GM12872 (cell line): ENCODE measurements at regions not wholly inside any gene's neighbourhood (a gene's known extent, or its start where the extent isn't known, plus 50 kb on each side); places are given as distances from the start of the nearest gene placed in this dataset.

Experiments
- TF ChIP-seq, protein P1 (sequence below): IDR thresholded peaks from 3 replicates; pipeline ENCODE4 v1.5.1; 2011; ENCODE audit warnings: low read depth, mild to moderate bottlenecking, low read length, moderate library complexity; ENCODE audit not compliant: insufficient read depth

DNA sequence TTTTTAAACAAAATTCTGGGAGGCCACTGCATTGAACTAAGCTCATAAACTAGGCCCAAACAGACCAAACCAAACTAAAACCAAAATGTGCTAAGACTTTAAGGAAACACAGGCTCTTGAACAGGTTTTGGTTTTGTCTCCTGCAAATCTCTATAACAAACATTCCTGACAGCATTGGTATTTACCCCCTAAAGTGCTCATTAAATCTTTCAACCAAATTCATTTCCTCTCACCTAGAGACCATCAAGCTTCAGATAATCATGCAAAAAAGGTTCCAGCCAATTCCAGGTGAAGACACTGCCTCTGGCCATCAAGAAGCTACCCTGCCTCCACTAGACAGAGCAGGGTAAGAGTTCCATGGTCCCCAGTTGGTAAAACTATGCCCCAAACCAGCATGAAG is 951.2 kb upstream of the MIR17HG start:
- TF ChIP-seq, protein P1, sequence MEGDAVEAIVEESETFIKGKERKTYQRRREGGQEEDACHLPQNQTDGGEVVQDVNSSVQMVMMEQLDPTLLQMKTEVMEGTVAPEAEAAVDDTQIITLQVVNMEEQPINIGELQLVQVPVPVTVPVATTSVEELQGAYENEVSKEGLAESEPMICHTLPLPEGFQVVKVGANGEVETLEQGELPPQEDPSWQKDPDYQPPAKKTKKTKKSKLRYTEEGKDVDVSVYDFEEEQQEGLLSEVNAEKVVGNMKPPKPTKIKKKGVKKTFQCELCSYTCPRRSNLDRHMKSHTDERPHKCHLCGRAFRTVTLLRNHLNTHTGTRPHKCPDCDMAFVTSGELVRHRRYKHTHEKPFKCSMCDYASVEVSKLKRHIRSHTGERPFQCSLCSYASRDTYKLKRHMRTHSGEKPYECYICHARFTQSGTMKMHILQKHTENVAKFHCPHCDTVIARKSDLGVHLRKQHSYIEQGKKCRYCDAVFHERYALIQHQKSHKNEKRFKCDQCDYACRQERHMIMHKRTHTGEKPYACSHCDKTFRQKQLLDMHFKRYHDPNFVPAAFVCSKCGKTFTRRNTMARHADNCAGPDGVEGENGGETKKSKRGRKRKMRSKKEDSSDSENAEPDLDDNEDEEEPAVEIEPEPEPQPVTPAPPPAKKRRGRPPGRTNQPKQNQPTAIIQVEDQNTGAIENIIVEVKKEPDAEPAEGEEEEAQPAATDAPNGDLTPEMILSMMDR, result no peak

DNA sequence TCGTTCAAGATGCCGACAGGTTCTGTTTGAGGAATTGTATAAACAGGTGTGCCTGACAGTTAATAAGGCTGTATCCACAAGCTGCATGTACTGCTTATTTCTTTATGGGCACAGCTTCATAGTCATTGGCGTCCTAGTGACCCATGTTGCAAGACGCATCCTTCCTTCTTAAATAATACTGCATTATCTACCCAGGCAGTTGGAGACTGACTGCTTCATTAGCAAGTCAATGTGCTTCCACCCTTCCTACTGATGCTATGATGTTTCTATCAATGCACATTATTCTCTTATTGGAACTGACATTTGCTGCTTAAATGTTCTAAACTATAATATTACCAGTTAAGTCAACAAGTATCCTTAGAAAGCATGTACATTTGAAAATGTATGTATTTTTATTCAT is 950.0 kb upstream of the MIR17HG start:
- TF ChIP-seq, protein P1, result no peak

DNA sequence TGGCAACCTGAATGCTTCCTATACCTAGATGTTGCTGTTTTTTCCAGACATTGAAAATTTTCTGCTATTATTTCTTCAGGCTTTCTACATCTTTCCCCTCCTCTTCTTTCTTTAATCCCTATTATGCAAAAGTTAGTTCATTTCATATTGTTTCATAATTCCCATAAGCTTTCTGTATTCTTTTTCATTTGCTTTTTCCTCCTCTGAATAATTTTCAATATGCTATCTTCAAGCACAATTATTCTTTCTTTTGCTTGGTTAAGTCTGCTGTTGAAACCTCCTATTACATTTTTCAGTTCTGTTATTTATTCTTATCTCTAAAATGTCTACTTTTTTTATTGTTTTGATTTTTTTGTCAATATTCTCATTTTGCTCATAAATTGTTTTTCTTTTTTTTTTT is 947.1 kb upstream of the MIR17HG start:
- TF ChIP-seq, protein P1, result no peak

DNA sequence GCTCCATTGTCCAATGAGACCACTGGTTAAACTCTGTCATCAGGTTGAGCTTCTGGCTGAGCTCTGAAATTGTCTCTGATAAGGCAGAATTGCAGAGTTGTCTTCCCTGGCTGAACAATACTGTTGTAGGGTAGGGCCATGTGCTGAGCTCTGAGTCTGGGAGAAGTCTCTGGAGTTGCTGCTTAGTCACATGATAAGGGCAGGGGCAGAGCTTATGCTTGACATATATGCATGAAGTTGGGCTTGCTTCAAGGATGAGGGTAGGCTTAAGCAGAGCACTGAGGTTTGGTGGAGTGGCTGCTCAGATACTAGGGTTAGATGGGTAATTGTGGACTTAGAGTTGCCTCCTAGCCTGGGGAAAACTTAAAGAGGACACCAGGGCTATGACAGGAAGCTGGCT is 946.3 kb upstream of the MIR17HG start:
- TF ChIP-seq, protein P1, result no peak

DNA sequence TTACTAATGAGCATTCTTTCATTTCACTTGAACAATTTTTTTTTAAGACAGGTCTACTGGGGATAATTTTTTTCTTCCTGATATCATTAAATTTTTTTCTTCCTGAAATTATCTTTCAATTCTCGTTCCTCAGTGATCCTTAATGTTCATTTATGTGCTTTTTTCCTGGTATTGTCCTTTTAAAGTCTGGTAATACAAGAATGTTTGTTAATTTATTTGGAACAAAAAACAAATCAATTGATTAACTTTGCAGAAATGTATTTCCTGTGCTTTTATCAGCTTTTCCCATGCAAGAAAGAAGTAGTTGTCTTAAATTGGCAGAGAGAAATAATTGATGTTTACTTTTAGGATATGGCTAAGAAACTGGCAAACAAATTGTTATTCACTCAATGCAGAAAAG is 945.4 kb upstream of the MIR17HG start:
- TF ChIP-seq, protein P1, result no peak

DNA sequence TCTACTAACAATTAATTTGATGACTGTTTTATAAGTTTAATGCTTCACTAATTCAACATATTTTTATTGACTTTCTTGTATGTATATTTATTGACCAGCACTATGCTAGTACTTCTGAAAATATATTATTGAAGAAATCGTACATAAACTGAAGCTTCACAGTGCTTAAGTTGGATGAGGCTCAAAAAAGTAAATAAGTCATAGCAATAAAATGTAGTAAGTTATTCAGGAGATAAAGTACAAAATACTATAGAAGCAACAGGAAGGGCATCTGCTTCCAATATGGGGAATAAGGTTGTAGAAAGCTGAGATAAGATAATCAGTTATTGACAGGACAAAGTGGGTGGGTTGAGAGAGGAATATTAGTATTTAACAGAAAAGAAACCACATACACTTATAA is 944.9 kb upstream of the MIR17HG start:
- TF ChIP-seq, protein P1, result no peak

DNA sequence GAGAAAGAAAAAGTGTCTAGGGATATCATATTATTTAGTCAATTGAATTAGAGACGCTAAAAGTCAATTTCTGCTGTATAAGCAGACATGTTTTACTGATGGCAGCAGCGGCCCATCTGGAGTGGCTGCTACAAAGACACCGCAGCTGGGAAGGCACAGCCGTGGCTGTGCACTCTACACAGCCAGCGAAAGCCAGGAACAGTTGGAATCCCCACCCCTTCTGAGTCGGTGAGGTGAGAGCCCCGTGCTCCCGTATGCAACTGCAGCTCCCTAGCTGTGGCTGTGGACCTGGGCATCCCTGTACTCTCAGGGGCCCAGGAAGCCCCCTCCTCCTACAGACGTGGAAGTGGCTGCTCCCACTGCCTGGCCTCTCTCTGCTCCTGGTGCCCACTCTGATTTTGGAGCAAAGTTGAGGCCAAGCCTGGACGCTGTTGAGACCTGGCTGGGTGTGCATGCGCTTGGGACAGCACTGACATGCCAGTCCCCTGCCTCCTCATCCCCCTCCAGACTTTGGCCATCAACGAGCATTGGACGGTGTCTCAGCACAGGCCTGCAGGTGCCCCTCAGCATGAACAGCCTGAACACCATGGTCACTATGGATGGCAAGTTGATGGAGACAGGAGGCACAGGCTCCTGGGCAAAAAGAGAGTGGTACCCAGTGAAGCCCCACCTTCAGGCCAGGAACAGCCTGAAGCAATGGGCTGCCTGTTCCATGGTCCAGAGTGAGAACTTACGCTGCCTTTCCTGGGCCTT is 944.0 kb upstream of the MIR17HG start:
- TF ChIP-seq, protein P1, result no peak
